Neural progenitor cell (in vitro differentiated cells): ENCODE measurements at regions not wholly inside any gene's neighbourhood (a gene's known extent, or its start where the extent isn't known, plus 50 kb on each side); places are given as distances from the start of the nearest gene placed in this dataset.
"Not testable (repeated sequence)": the region's sequence is repeated elsewhere in the genome, so short reads cannot be mapped to it uniquely, and the experiment has no call there.

Experiments
- DNase-seq: peaks from one replicate; pipeline ENCODE4 v3.0.0-alpha.2; 2016; ENCODE audit warnings: low spot score
- H2AFZ ChIP-seq: fragments of 200-600 bp; sonication (generic); replicated peaks from 2 replicates; pipeline ENCODE4 v1.6.1; 2016; ENCODE audit warnings: antibody characterized with exemption
- H3F3A ChIP-seq: fragments of 200-600 bp; sonication (generic); 2 replicates; pipeline ENCODE4 v1.6.1; 2016; ENCODE audit warnings: antibody characterized with exemption, low read depth
- H3K27ac ChIP-seq: fragments of 200-600 bp; sonication (generic); 2 replicates; pipeline ENCODE4 v1.5.1; 2016; ENCODE audit warnings: mild to moderate bottlenecking
- H3K27me3 ChIP-seq: fragments of 200-600 bp; sonication (generic); 2 replicates; pipeline ENCODE4 v1.6.1; 2016; ENCODE audit warnings: mild to moderate bottlenecking, moderate library complexity
- H3K36me3 ChIP-seq: fragments of 200-600 bp; sonication (generic); 2 replicates; pipeline ENCODE4 v1.5.1; 2016
- H3K4me1 ChIP-seq: fragments of 200-600 bp; sonication (generic); 2 replicates; pipeline ENCODE4 v1.6.1; 2016; ENCODE audit warnings: mixed run types
- H3K4me2 ChIP-seq: fragments of 200-600 bp; sonication (generic); 2 replicates; pipeline ENCODE4 v1.6.1; 2016
- H3K4me3 ChIP-seq: fragments of 200-600 bp; sonication (generic); 2 replicates; pipeline ENCODE4 v1.5.1; 2016
- H3K79me2 ChIP-seq: fragments of 200-600 bp; sonication (generic); 2 replicates; pipeline ENCODE4 v1.6.1; 2016; ENCODE audit warnings: low read depth
- H3K9ac ChIP-seq: fragments of 200-600 bp; sonication (generic); 2 replicates; pipeline ENCODE4 v1.6.1; 2016
- H3K9me3 ChIP-seq: fragments of 200-600 bp; sonication (generic); 2 replicates; pipeline ENCODE4 v1.5.1; 2016; ENCODE audit warnings: low read depth
- H4K20me1 ChIP-seq: fragments of 200-600 bp; sonication (generic); 2 replicates; pipeline ENCODE4 v1.6.1; 2016; ENCODE audit warnings: low read depth
- H3K27ac Mint-ChIP-seq: 3 replicates; pipeline ENCODE4 v1.8.0; 2021; ENCODE audit warnings: mixed read lengths
- H3K27me3 Mint-ChIP-seq: 2 replicates; pipeline ENCODE4 v1.8.0; 2022; ENCODE audit warnings: low read depth, mild to moderate bottlenecking, inconsistent platforms, moderate library complexity, mixed read lengths; ENCODE audit not compliant: insufficient read depth
- H3K36me3 Mint-ChIP-seq: 3 replicates; pipeline ENCODE4 v1.8.0; 2021; ENCODE audit warnings: mixed read lengths
- H3K4me1 Mint-ChIP-seq: 3 replicates; pipeline ENCODE4 v1.8.0; 2021; ENCODE audit warnings: mixed read lengths
- H3K4me3 Mint-ChIP-seq: 3 replicates; pipeline ENCODE4 v1.8.0; 2021; ENCODE audit warnings: mild to moderate bottlenecking, moderate library complexity, mixed read lengths
- H3K9me3 Mint-ChIP-seq: 3 replicates; pipeline ENCODE4 v1.8.0; 2020; ENCODE audit warnings: mixed read lengths
- EZH2 ChIP-seq: fragments of 200-600 bp; sonication (generic); IDR thresholded peaks from 2 replicates; pipeline ENCODE4 v1.6.1; 2017; ENCODE audit warnings: antibody characterized with exemption, mild to moderate bottlenecking, moderate library complexity
- EZH2phosphoT487 ChIP-seq: fragments of 200-600 bp; sonication (generic); IDR thresholded peaks from 2 replicates; pipeline ENCODE4 v1.6.1; 2017; ENCODE audit warnings: antibody characterized with exemption
- TF ChIP-seq, protein P1 (sequence below): fragments of 200-600 bp; sonication (generic); IDR thresholded peaks from 2 replicates; pipeline ENCODE4 v1.5.1; 2017; ENCODE audit warnings: antibody characterized with exemption, mild to moderate bottlenecking

DNA sequence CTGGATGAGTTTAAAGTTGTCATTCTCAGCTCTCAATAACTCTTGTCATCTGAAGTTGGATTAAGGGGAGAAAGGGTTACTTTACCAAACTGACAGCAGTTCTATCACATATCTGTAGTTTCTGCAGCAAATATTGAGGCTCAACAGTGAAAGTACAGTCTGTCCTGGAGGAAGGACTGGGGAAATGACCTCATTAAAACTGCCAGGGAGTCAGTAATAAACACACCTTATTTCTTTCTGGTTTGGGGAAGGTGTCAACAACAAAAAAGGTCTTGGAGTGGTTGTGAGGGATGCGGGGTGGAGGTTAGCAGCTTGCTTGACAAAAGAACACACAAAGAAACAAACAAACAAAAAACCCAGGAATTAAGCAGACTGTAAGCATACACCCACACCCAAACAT is 1418.0 kb downstream of the STIM2 start:
- peak overlapping the region; percentile 52 for H2AFZ ChIP-seq
- H3K27ac Mint-ChIP-seq, result no peak overlapping the region
- no peaks in the 10 kb centered on the region for H3K9me3 ChIP-seq
- H3K27me3 ChIP-seq, result no peaks in the 10 kb centered on the region
- H3K27me3 Mint-ChIP-seq, result peaks cover 2% of the 10 kb centered on the region
- no peaks in the 10 kb centered on the region for H3K79me2 ChIP-seq
- DNase-seq, result no peak
- TF ChIP-seq, protein P1, sequence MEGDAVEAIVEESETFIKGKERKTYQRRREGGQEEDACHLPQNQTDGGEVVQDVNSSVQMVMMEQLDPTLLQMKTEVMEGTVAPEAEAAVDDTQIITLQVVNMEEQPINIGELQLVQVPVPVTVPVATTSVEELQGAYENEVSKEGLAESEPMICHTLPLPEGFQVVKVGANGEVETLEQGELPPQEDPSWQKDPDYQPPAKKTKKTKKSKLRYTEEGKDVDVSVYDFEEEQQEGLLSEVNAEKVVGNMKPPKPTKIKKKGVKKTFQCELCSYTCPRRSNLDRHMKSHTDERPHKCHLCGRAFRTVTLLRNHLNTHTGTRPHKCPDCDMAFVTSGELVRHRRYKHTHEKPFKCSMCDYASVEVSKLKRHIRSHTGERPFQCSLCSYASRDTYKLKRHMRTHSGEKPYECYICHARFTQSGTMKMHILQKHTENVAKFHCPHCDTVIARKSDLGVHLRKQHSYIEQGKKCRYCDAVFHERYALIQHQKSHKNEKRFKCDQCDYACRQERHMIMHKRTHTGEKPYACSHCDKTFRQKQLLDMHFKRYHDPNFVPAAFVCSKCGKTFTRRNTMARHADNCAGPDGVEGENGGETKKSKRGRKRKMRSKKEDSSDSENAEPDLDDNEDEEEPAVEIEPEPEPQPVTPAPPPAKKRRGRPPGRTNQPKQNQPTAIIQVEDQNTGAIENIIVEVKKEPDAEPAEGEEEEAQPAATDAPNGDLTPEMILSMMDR, result no peak
- no peak for TF ChIP-seq EZH2phosphoT487
- no peak for TF ChIP-seq EZH2
- peaks cover 2% of the 10 kb centered on the region for H3K36me3 Mint-ChIP-seq
- H3K4me1 Mint-ChIP-seq, result no peaks in the 10 kb centered on the region
- H4K20me1 ChIP-seq, result no peaks in the 10 kb centered on the region
- no peak overlapping the region for H3K4me2 ChIP-seq
- no peaks in the 10 kb centered on the region for H3K36me3 ChIP-seq
- H3K9ac ChIP-seq, result no peak overlapping the region
- H3K4me3 ChIP-seq, result no peak overlapping the region
- H3K4me1 ChIP-seq, result peaks cover 6% of the 10 kb centered on the region
- H3K4me3 Mint-ChIP-seq, result no peak overlapping the region
- H3K9me3 Mint-ChIP-seq, result peaks cover 18% of the 10 kb centered on the region
- no peaks in the 10 kb centered on the region for H3F3A ChIP-seq
- no peak overlapping the region for H3K27ac ChIP-seq

DNA sequence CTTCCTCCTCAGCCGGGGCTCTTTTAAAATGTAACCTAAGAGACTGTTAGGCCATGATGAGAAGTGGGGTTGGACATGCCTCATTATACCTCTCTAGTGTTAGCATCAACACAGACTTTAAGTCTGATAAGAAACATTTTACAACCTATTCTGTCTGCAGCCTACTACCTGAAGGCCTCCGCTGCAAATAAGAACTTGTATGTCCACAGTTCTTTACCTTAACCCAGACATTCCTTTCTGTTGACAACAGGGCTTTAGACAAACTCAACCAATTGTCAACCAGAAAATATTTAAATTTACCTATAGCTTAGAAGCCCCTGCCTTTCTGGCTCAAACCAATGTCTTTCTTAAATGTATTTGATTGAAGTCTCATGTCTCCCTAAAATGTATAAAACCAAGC is 1418.6 kb downstream of the STIM2 start:
- H3K9me3 Mint-ChIP-seq, result peaks cover 20% of the 10 kb centered on the region
- Histone ChIP-seq H3K9ac (no peak overlapping the region), H2AFZ (no peak overlapping the region), H3K79me2 (no peaks in the 10 kb centered on the region), H3K27ac (no peak overlapping the region), H3K36me3 (no peaks in the 10 kb centered on the region), H3K4me3 (no peak overlapping the region), H3K9me3 (no peaks in the 10 kb centered on the region), H3K4me1 (peaks cover 6% of the 10 kb centered on the region), H4K20me1 (no peaks in the 10 kb centered on the region), H3K27me3 (no peaks in the 10 kb centered on the region), H3K4me2 (no peak overlapping the region), H3F3A (no peaks in the 10 kb centered on the region)
- peak overlapping the region; percentile 17 for H3K27ac Mint-ChIP-seq
- no peaks in the 10 kb centered on the region for H3K4me1 Mint-ChIP-seq
- H3K27me3 Mint-ChIP-seq, result peaks cover 2% of the 10 kb centered on the region
- no peak overlapping the region for H3K4me3 Mint-ChIP-seq
- DNase-seq, result no peak
- H3K36me3 Mint-ChIP-seq, result peaks cover 2% of the 10 kb centered on the region
- TF ChIP-seq EZH2 (no peak), EZH2phosphoT487 (no peak)
- TF ChIP-seq, protein P1, result no peak

DNA sequence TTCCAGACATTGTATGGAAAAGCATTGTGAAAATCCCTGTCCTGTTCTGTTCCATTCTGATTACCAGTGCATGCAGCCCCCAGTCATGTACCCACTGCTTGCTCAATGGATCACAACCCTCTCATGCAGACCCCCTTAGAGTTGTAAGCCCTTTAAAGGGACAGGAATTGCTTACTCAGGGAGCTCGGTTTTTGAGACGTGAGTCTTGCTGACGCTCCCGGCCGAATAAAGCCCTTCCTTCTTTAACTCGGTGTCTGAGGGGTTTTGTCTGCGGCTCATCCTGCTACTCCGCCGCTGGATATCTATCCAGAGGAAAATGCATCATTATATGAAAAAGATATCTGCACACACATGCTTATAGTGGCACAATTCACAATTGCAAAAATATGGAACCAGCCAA is 1425.6 kb downstream of the STIM2 start:
- not testable (repeated sequence) for H3K27me3 ChIP-seq, H3K27ac ChIP-seq, H4K20me1 ChIP-seq, H3K4me3 Mint-ChIP-seq, H3K9ac ChIP-seq, H3K9me3 ChIP-seq, H3K4me1 ChIP-seq, H3F3A ChIP-seq, DNase-seq, H3K27ac Mint-ChIP-seq, H3K4me3 ChIP-seq, H3K79me2 ChIP-seq, H3K36me3 Mint-ChIP-seq, H3K27me3 Mint-ChIP-seq, H2AFZ ChIP-seq, H3K36me3 ChIP-seq, H3K4me1 Mint-ChIP-seq, H3K4me2 ChIP-seq
- H3K9me3 Mint-ChIP-seq, result peaks cover 34% of the 10 kb centered on the region

DNA sequence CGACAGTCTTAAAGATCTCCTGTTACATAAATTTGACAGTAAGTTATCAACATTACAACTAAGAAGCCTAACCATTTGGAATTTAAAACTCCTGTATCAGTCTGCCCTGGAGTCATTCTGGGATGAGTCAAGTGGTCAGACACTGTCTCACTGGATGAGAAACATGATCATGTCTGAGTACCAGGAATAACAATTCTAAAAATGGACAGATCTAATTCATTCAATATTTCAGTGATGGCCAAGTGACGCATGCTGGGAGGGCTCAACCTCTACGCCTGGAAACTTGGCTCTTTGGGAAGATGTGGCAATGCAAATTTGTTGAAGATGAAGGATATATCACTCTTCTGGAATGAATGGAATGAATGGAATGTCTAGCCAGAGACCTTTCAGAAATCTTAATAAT is 1427.2 kb downstream of the STIM2 start:
- Mint-ChIP-seq H3K36me3 (peaks cover 3% of the 10 kb centered on the region), H3K9me3 (peaks cover 30% of the 10 kb centered on the region), H3K4me3 (no peak overlapping the region), H3K4me1 (peaks cover 4% of the 10 kb centered on the region), H3K27ac (no peak overlapping the region), H3K27me3 (no peaks in the 10 kb centered on the region)
- Histone ChIP-seq H3K4me2 (no peak overlapping the region), H3K27ac (no peak overlapping the region), H3K79me2 (no peaks in the 10 kb centered on the region), H3K36me3 (no peaks in the 10 kb centered on the region), H2AFZ (no peak overlapping the region), H3F3A (peaks cover 5% of the 10 kb centered on the region), H3K9me3 (no peaks in the 10 kb centered on the region), H3K4me1 (peaks cover 10% of the 10 kb centered on the region), H3K4me3 (no peak overlapping the region), H3K9ac (no peak overlapping the region), H3K27me3 (no peaks in the 10 kb centered on the region), H4K20me1 (no peaks in the 10 kb centered on the region)
- no peak for DNase-seq
- TF ChIP-seq, protein P1, result no peak
- TF ChIP-seq EZH2 (no peak), EZH2phosphoT487 (no peak)
